Right atrium auricular region (tissue), 2 donors: ENCODE measurements at regions not wholly inside any gene's neighbourhood (a gene's known extent, or its start where the extent isn't known, plus 50 kb on each side); places are given as distances from the start of the nearest gene placed in this dataset.

Experiments
- DNase-seq: peaks from one replicate; pipeline ENCODE4 v3.0.0-alpha.2; 2019; ENCODE audit warnings: low spot score
- H3K27ac ChIP-seq, 2 donors: fragments of 200-600 bp; sonication (generic); 1 replicate in 1 of 2; 2 replicates in 1 of 2; pipeline ENCODE4 v1.5.1; 2016 to 2019
- H3K27me3 ChIP-seq, 2 donors: fragments of 200-600 bp; sonication (generic); one replicate each; pipeline versions ENCODE4 v1.5.1 to v1.6.0; 2017 to 2019
- H3K36me3 ChIP-seq: fragments of 200-600 bp; sonication (generic); one replicate; pipeline ENCODE4 v1.5.1; 2016
- H3K4me1 ChIP-seq, 2 donors: fragments of 200-600 bp; sonication (generic); one replicate each; pipeline versions ENCODE4 v1.5.1 to v1.6.0; 2017 to 2019
- H3K4me3 ChIP-seq, 2 donors: fragments of 200-600 bp; sonication (generic); 1 replicate in 1 of 2; 2 replicates in 1 of 2; pipeline ENCODE4 v1.5.1; 2017 to 2019; ENCODE audit warnings: mild to moderate bottlenecking in 1 of 2, moderate library complexity in 1 of 2
- H3K9me3 ChIP-seq, 2 donors: fragments of 200-600 bp; sonication (generic); one replicate each; pipeline ENCODE4 v1.5.1; 2019
- CTCF ChIP-seq, 2 donors: fragments of 200-600 bp; sonication (generic); IDR thresholded peaks; one replicate each; pipeline ENCODE4 v1.5.1; 2019; ENCODE audit warnings: antibody characterized with exemption in 2 of 2

GRCh38 chr3:95200384-95200783 is 1137.5 kb downstream of the NSUN3 start:
- H3K27me3 ChIP-seq = no peaks in the 10 kb centered on the region
- no peak for DNase-seq

GRCh38 chr3:95210878-95211277 is 1148.0 kb downstream of the NSUN3 start:
- Histone ChIP-seq H3K4me3 (no peak overlapping the region), H3K27ac (no peak overlapping the region), H3K9me3 (no peaks in the 10 kb centered on the region), H3K27me3 (no peaks in the 10 kb centered on the region), H3K36me3 (no peaks in the 10 kb centered on the region), H3K4me1 (no peaks in the 10 kb centered on the region)
- TF ChIP-seq CTCF (IDR thresholded peaks at IDR 0.05) = no peak
- no peak for DNase-seq

More at GRCh38 chr3:95200384-95200783, 1137.5 kb downstream of the NSUN3 start:
- Histone ChIP-seq H3K4me1 (no peaks in the 10 kb centered on the region), H3K9me3 (no peaks in the 10 kb centered on the region), H3K36me3 (no peaks in the 10 kb centered on the region), H3K4me3 (no peak overlapping the region), H3K27ac (no peak overlapping the region)
- TF ChIP-seq CTCF (IDR thresholded peaks at IDR 0.05) = no peak

- Histone ChIP-seq H3K27ac (no peak overlapping the region), H3K27me3 (no peaks in the 10 kb centered on the region), H3K36me3 (no peaks in the 10 kb centered on the region), H3K4me3 (no peak overlapping the region), H3K9me3 (no peaks in the 10 kb centered on the region), H3K4me1 (no peaks in the 10 kb centered on the region)
- no peak for DNase-seq
- no peak for TF ChIP-seq CTCF (IDR thresholded peaks at IDR 0.05)
Observed at GRCh38 chr3:95212117-95212516, 1149.3 kb downstream of the NSUN3 start.

GRCh38 chr3:95215437-95215957 is 1152.6 kb downstream of the NSUN3 start:
- H3K27ac ChIP-seq = no peak overlapping the region
- H3K4me1 ChIP-seq = no peaks in the 10 kb centered on the region
- H3K4me3 ChIP-seq = no peak overlapping the region
- no peak for TF ChIP-seq CTCF (IDR thresholded peaks at IDR 0.05)
- DNase-seq = no peak
- no peaks in the 10 kb centered on the region for H3K27me3 ChIP-seq
- no peaks in the 10 kb centered on the region for H3K36me3 ChIP-seq
- no peaks in the 10 kb centered on the region for H3K9me3 ChIP-seq

GRCh38 chr3:95217661-95218060 is 1154.8 kb downstream of the NSUN3 start:
- H3K36me3 ChIP-seq = no peaks in the 10 kb centered on the region
- H3K9me3 ChIP-seq = no peaks in the 10 kb centered on the region
- no peaks in the 10 kb centered on the region for H3K27me3 ChIP-seq
- H3K4me1 ChIP-seq = no peaks in the 10 kb centered on the region
- no peak overlapping the region for H3K4me3 ChIP-seq
- no peak for DNase-seq
- TF ChIP-seq CTCF (IDR thresholded peaks at IDR 0.05) = no peak
- no peak overlapping the region for H3K27ac ChIP-seq

- DNase-seq = no peak
- no peaks in the 10 kb centered on the region for H3K4me1 ChIP-seq
- no peaks in the 10 kb centered on the region for H3K9me3 ChIP-seq
- no peak overlapping the region for H3K4me3 ChIP-seq
- H3K27me3 ChIP-seq = no peaks in the 10 kb centered on the region
- no peaks in the 10 kb centered on the region for H3K36me3 ChIP-seq
- TF ChIP-seq CTCF (IDR thresholded peaks at IDR 0.05) = no peak
- H3K27ac ChIP-seq = no peak overlapping the region
Observed at GRCh38 chr3:95218484-95218883, 1155.6 kb downstream of the NSUN3 start.
